HAP-1 (cell line): ENCODE measurements at regions not wholly inside any gene's neighbourhood (a gene's known extent, or its start where the extent isn't known, plus 50 kb on each side); places are given as distances from the start of the nearest gene placed in this dataset.
"Not testable (repeated sequence)": the region's sequence is repeated elsewhere in the genome, so short reads cannot be mapped to it uniquely, and the experiment has no call there.

Experiments used
- DNase-seq, 2 experiments: peaks; one replicate each; pipeline ENCODE4 v3.0.0-alpha.2; 2016 to 2020; ENCODE audit warnings: low spot score in 2 of 2
- H3K27me3 ChIP-seq: fragments of 250-450 bp; sonication (Bioruptor Pico); 2 replicates; pipeline ENCODE4 v1.5.1; 2020; ENCODE audit warnings: low read depth, mild to moderate bottlenecking, moderate library complexity
- H3K36me3 ChIP-seq: fragments of 250-450 bp; sonication (Bioruptor Pico); replicated peaks from 2 replicates; pipeline ENCODE4 v1.5.1; 2020; ENCODE audit warnings: mild to moderate bottlenecking
- H3K4me1 ChIP-seq: fragments of 250-450 bp; sonication (Bioruptor Pico); 2 replicates; pipeline ENCODE4 v1.5.1; 2020; ENCODE audit warnings: mild to moderate bottlenecking
- H3K4me3 ChIP-seq: fragments of 250-450 bp; sonication (Bioruptor Pico); 2 replicates; pipeline ENCODE4 v1.5.1; 2020; ENCODE audit warnings: mild to moderate bottlenecking, moderate library complexity
- H3K9me3 ChIP-seq: fragments of 250-450 bp; sonication (Bioruptor Pico); 2 replicates; pipeline ENCODE4 v1.5.1; 2020; ENCODE audit warnings: mild to moderate bottlenecking, moderate library complexity
- in situ Hi-C: fragments of 300-500 bp; cut with MboI; formaldehyde crosslinking; loops from 3 replicates; pipeline ENCODE4 v1.14.3; 2020; ENCODE audit warnings: low sequenced_read_pairs, inconsistent platforms, mixed read lengths

DNA sequence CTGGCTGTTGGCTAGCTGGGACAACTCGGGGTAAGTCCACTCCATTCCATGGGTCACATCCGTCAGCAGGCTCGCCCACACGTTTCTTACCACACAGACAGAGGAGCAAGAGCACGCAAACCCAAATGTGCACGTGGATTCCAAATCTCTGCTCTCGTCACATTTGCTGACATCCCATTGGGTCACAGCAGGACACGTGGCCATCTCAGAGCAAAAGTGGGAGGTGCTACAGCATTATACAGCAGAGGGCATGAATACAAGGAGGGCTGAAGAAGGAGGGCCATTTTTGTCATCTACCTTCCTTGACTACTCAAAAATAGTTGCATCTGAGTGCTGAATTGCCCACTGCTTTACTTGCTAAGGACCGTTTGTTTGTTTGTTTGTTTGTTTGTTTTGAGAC is 84.7 kb downstream of the RBBP6 start:
- Histone ChIP-seq H3K4me1 (no peaks in the 10 kb centered on the region), H3K36me3 (no peaks in the 10 kb centered on the region), H3K27me3 (no peaks in the 10 kb centered on the region), H3K9me3 (no peaks in the 10 kb centered on the region), H3K4me3 (no peak overlapping the region)
- in situ Hi-C loops, result no loop called here
- no peak for DNase-seq

DNA sequence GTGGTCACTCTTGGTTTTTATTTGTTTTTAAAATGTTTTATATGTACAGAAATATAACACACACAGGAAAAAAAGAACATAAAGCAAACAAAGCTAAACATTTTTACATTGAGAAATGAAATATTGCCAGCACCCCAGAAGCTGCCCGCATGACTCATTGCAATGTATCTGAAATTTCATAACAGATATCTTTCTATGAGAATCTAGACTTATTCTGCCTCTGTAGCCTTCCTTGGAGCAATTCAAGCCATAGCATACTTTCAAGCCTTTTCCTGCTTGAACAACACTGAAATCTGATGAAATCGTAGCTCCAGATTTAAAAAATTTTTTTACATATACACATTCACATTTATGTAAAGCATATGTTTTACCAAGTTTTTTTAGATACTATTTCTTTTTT is 86.9 kb downstream of the RBBP6 start:
- H3K36me3 ChIP-seq, result no peaks in the 10 kb centered on the region
- no peak for DNase-seq
- in situ Hi-C loops, result no loop called here

GRCh38 chr16:24634919-24635318 is 94.5 kb upstream of the TNRC6A start:
- Histone ChIP-seq H3K4me3 (no peak overlapping the region), H3K27me3 (no peaks in the 10 kb centered on the region), H3K9me3 (no peaks in the 10 kb centered on the region), H3K4me1 (peaks cover 6% of the 10 kb centered on the region; the same call in 1 of the 2 replicates), H3K36me3 (no peaks in the 10 kb centered on the region)
- in situ Hi-C loops, result no loop called here
- DNase-seq, result no peak

More for the DNA sequence above, 86.9 kb downstream of the RBBP6 start:
- no peak overlapping the region for H3K4me3 ChIP-seq
- no peaks in the 10 kb centered on the region for H3K4me1 ChIP-seq
- no peaks in the 10 kb centered on the region for H3K27me3 ChIP-seq
- H3K9me3 ChIP-seq, result no peaks in the 10 kb centered on the region

DNA sequence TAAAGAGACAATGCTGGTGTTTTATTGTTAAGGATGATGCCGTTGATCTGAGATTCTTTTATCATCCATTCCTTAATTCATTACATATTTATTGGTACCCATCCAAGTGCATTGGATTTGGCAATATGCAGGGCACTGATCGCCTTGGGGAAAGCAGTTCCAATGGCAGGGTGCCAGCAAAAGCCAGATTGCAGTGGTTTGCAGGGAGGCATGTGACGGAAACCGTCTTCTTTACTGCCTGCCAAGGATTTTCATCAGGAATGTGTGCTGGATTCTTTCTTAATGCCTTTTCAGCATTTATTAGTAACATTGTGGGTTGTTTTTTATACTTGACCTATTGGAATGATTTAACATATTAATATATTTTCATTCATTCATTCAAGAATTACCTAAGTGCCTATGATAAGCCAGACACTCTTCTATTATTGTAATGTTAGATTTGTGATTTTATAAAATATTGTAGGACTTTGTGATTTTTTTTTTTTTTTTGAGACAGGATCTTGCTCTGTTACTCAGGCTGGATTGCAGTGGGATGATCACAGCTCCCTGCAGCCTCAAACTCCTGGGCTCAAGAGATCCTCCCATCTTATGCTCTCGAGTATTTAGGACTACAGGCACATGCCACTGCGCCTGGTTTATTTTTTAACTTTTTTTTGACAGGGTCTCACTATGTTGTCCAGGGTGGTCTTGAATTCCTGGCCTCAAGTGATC is 93.4 kb upstream of the TNRC6A start:
- Histone ChIP-seq H3K4me3 (no peak overlapping the region), H3K9me3 (no peaks in the 10 kb centered on the region), H3K4me1 (peaks cover 6% of the 10 kb centered on the region; the same call in 1 of the 2 replicates), H3K27me3 (no peaks in the 10 kb centered on the region), H3K36me3 (no peaks in the 10 kb centered on the region)
- DNase-seq, result peak; percentile 70 to 81
- in situ Hi-C loops, result no loop called here

- H3K4me1 ChIP-seq, result peaks cover 6% of the 10 kb centered on the region; the same call in 1 of the 2 replicates
- H3K9me3 ChIP-seq, result no peaks in the 10 kb centered on the region
- no peaks in the 10 kb centered on the region for H3K27me3 ChIP-seq
- H3K4me3 ChIP-seq, result no peak overlapping the region
- DNase-seq, result no peak
- H3K36me3 ChIP-seq, result no peaks in the 10 kb centered on the region
- in situ Hi-C loops, result no loop called here
These were observed 89.7 kb upstream of the TNRC6A start for GRCh38 chr16:24639769-24640168.

- DNase-seq, result no peak
- no peaks in the 10 kb centered on the region for H3K36me3 ChIP-seq
- no peak overlapping the region for H3K4me3 ChIP-seq
- in situ Hi-C loops, result no loop called here
- no peaks in the 10 kb centered on the region for H3K27me3 ChIP-seq
- no peaks in the 10 kb centered on the region for H3K9me3 ChIP-seq
- H3K4me1 ChIP-seq, result no peaks in the 10 kb centered on the region
These were observed 86.0 kb upstream of the TNRC6A start for GRCh38 chr16:24643489-24643888.

DNA sequence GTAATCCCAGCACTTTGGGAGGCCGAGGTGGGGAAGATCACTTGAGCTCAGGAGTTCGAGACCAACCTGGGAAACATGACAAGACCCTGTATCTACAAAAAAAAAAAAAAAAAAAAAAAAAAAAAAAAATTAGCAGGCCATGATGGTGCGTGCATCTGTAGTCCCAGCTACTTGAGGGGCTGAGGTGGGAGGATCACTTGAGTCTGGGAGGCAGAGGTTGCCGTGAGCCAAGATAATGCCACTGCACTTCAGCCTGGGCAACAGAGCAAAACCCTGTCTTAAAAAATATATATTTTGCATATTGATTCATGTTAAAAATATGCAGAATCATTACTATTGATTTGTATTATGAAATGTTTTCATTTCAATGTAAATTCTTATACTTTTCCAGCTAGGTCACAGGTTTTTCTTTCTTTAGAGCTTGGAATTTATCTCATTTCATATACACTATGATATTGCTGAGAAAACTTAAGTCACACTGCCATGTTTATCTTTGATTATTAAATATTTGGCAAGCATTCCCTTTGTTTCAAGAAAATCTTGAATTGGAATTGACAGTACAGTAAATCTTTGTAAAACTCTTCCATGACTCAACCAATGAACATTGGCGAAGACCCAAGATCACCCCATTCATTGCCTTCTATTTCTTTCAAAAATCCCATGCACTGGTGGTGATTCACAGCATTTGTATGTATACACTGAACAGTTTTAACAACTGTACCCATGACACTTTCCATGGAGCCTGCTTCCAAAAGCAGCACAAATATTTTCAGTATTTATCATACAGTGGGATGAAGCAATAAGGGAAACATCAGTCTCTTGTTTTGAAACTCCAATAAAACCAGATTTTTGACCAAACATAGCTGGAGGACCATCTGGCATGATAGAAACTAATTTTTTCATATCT is 83.5 kb upstream of the TNRC6A start:
- no peak for DNase-seq
- Histone ChIP-seq H3K4me1 (no peaks in the 10 kb centered on the region), H3K9me3 (no peaks in the 10 kb centered on the region), H3K36me3 (no peaks in the 10 kb centered on the region), H3K27me3 (no peaks in the 10 kb centered on the region), H3K4me3 (no peak overlapping the region)
- in situ Hi-C loops, result no loop called here

DNA sequence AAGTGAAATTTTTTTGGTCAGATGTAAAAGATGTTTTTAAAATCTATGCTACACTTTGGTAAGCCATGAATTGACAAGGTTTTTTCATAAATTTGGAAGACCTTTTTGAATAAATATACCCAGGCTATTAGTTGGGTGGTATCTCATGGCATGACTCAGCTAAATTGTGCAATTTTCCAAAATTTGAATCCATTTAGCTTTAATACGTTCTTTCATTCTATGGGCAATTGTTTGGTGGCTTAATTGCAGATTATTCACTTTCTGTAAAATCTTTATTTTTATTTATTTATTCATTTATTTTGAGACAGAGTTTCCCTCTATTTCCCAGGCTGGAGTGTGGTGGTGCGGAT is 82.8 kb upstream of the TNRC6A start:
- DNase-seq, result no peak
- no peaks in the 10 kb centered on the region for H3K4me1 ChIP-seq
- H3K27me3 ChIP-seq, result no peaks in the 10 kb centered on the region
- H3K36me3 ChIP-seq, result no peaks in the 10 kb centered on the region
- no peaks in the 10 kb centered on the region for H3K9me3 ChIP-seq
- in situ Hi-C loops, result no loop called here
- H3K4me3 ChIP-seq, result no peak overlapping the region

DNA sequence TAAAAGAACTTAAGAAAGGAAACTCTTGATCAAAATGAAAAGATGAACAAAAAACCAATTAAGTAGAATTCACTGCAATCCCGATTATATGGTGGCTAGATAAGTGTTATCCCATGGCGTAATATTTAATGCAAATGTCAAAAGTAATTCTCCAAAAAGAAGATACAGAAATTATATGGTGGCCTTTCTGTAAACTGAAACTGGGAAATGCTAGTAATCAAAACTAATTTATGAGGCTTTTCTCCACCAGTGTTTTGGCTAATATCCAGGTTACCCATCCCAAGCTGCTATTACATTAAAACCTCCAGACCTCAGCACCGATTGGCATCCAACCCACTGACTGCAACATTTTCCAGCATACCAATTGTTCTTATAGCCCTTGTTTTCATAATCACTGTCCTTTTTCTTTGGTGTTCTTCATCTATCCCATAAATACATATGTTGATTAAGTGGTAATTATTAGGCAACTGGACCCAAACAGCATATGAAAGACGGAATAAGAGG is 77.2 kb upstream of the TNRC6A start:
- DNase-seq, result no peak
- in situ Hi-C loops, result no loop called here
- peaks cover 11% of the 10 kb centered on the region for H3K4me1 ChIP-seq

DNA sequence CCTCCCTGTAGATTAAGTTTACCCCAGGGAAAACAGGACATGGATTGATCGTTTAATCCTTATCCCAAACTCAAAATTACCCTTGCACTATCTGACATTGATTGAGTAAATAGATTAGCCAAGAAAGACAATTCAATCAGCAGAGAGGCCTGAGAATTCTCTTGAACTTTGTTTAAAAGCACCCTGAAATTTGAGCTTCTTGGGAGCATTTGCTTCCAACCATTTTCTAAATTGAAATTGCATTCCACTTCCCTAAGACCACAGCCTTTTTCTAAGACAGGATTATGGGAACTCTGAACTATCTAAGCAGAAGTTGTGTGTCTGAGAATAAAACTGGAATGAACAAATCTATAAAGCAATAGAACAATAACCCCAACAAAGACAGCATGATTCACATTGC is 76.6 kb upstream of the TNRC6A start:
- in situ Hi-C loops, result no loop called here
- H3K27me3 ChIP-seq, result no peaks in the 10 kb centered on the region

More for the DNA sequence above, 77.2 kb upstream of the TNRC6A start:
- Histone ChIP-seq H3K36me3 (no peaks in the 10 kb centered on the region), H3K4me3 (no peak overlapping the region), H3K27me3 (no peaks in the 10 kb centered on the region), H3K9me3 (no peaks in the 10 kb centered on the region)

DNA sequence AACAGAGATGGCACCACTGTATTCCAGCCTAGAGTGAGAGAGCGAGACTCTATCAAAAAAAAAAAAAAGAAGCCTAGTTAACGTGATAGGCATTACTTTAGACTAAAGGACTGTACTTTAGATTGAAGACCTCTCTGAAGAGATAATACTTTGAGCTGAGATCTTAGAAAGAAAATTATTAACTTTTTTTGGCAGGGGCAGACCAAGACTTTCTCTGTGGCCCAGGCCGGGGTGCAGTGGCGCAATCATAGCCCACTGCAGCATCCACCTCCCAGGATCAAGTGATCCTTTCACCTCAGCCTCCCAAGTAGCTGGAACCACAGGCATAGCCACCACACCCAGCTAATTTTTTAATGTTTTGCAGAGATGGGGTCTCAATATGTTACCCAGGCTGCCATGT is 75.7 kb upstream of the TNRC6A start:
- Histone ChIP-seq H3K9me3 (no peaks in the 10 kb centered on the region), H3K4me3 (no peak overlapping the region)

More for the DNA sequence above, 76.6 kb upstream of the TNRC6A start:
- Histone ChIP-seq H3K4me3 (no peak overlapping the region), H3K4me1 (peaks cover 11% of the 10 kb centered on the region), H3K9me3 (no peaks in the 10 kb centered on the region), H3K36me3 (no peaks in the 10 kb centered on the region)
- DNase-seq, result peak in 1 of 2 experiments; percentile 68

GRCh38 chr16:24665942-24666341 is 63.5 kb upstream of the TNRC6A start:
- H3K4me3 ChIP-seq, H3K36me3 ChIP-seq, H3K4me1 ChIP-seq, in situ Hi-C loops, H3K9me3 ChIP-seq, H3K27me3 ChIP-seq, DNase-seq: not testable (repeated sequence)

More for the DNA sequence above, 75.7 kb upstream of the TNRC6A start:
- no peaks in the 10 kb centered on the region for H3K27me3 ChIP-seq
- peaks cover 11% of the 10 kb centered on the region for H3K4me1 ChIP-seq
- DNase-seq, result no peak
- no peaks in the 10 kb centered on the region for H3K36me3 ChIP-seq
- in situ Hi-C loops, result no loop called here

DNA sequence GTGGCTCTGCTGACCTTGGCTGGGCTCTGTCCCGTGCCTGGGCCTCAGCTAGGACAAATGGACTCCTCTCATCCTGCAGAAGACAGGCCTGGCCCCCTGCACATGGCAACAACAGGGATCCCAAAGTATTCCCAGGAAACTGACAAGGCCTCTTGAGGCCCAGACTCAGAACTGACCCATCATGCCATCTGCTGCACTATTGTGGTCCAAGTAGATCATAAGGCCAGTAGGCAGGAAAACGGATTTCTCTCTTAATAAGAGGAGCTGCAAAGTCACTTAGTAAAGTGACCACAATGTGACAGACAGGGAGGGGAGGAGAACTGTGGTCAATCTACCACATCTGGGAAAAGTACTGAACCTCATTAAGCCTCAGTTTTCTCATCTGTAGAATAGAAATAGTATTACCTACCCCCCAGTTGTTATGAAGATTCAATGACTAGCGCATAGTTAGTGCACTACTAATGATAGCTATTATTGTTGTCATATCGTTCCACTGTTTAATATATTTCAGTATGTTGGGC is 62.1 kb upstream of the TNRC6A start:
- in situ Hi-C loops, result no loop called here
- no peaks in the 10 kb centered on the region for H3K9me3 ChIP-seq

More for the DNA sequence above, 62.1 kb upstream of the TNRC6A start:
- no peaks in the 10 kb centered on the region for H3K36me3 ChIP-seq
- DNase-seq, result no peak
- no peaks in the 10 kb centered on the region for H3K27me3 ChIP-seq
- H3K4me3 ChIP-seq, result no peak overlapping the region
- H3K4me1 ChIP-seq, result no peaks in the 10 kb centered on the region
